ENCODE measurements at regions not wholly inside any gene's neighbourhood (a gene's known extent, or its start where the extent isn't known, plus 50 kb on each side); places are given as distances from the start of the nearest gene placed in this dataset.
A peak's percentile ranks its signal among the peaks of the same experiment; 100 is the strongest.

GRCh38 chr6:22643780-22644179 is 74.4 kb downstream of the HDGFL1 start:
- Mint-ChIP-seq H3K4me1 (peaks cover 4% of the 10 kb centered on the region), H3K27me3 (ENCODE audit: low read depth) (no peaks in the 10 kb centered on the region), H3K9me3 (no peaks in the 10 kb centered on the region), H3K4me3 (no peak overlapping the region), H3K27ac (ENCODE audit: unreplicated experiment) (peak overlapping the region; percentile 58), H3K36me3 (ENCODE audit: low read depth) (no peaks in the 10 kb centered on the region)
- no peak for DNase-seq (ENCODE audit: low read depth, low spot score)
- TF ChIP-seq CTCF (conservative IDR thresholded peaks at IDR 0.05): no peak

- H3K4me3 Mint-ChIP-seq: no peak overlapping the region
Measured at GRCh38 chr6:22647719-22648118, 78.4 kb downstream of the HDGFL1 start.

GRCh38 chr6:22651731-22652130 is 82.4 kb downstream of the HDGFL1 start:
- no peak for DNase-seq (ENCODE audit: low read depth, low spot score)
- H3K9me3 Mint-ChIP-seq: no peaks in the 10 kb centered on the region

More at GRCh38 chr6:22647719-22648118, 78.4 kb downstream of the HDGFL1 start:
- peaks cover 20% of the 10 kb centered on the region for H3K4me1 Mint-ChIP-seq
- no peak overlapping the region for H3K27ac Mint-ChIP-seq (ENCODE audit: unreplicated experiment)
- no peaks in the 10 kb centered on the region for H3K27me3 Mint-ChIP-seq (ENCODE audit: low read depth)
- no peak for TF ChIP-seq CTCF (conservative IDR thresholded peaks at IDR 0.05)
- no peaks in the 10 kb centered on the region for H3K9me3 Mint-ChIP-seq
- DNase-seq (ENCODE audit: low read depth, low spot score): no peak
- no peaks in the 10 kb centered on the region for H3K36me3 Mint-ChIP-seq (ENCODE audit: low read depth)

GRCh38 chr6:22653980-22654610 is 84.7 kb downstream of the HDGFL1 start:
- peaks cover 63% of the 10 kb centered on the region for H3K4me1 Mint-ChIP-seq
- no peak for TF ChIP-seq CTCF (conservative IDR thresholded peaks at IDR 0.05)
- H3K36me3 Mint-ChIP-seq (ENCODE audit: low read depth): no peaks in the 10 kb centered on the region
- no peaks in the 10 kb centered on the region for H3K9me3 Mint-ChIP-seq
- peak overlapping the region; percentile 22 for H3K4me3 Mint-ChIP-seq
- H3K27ac Mint-ChIP-seq (ENCODE audit: unreplicated experiment): peak overlapping the region; percentile 91
- DNase-seq (ENCODE audit: low read depth, low spot score): no peak
- no peaks in the 10 kb centered on the region for H3K27me3 Mint-ChIP-seq (ENCODE audit: low read depth)

More at GRCh38 chr6:22651731-22652130, 82.4 kb downstream of the HDGFL1 start:
- Mint-ChIP-seq H3K27ac (ENCODE audit: unreplicated experiment) (no peak overlapping the region), H3K4me3 (no peak overlapping the region), H3K36me3 (ENCODE audit: low read depth) (no peaks in the 10 kb centered on the region), H3K27me3 (ENCODE audit: low read depth) (no peaks in the 10 kb centered on the region), H3K4me1 (peaks cover 39% of the 10 kb centered on the region)
- TF ChIP-seq CTCF (conservative IDR thresholded peaks at IDR 0.05): no peak

- peaks cover 2% of the 10 kb centered on the region for H3K9me3 Mint-ChIP-seq
- TF ChIP-seq CTCF (conservative IDR thresholded peaks at IDR 0.05): no peak
- H3K4me1 Mint-ChIP-seq: peaks cover 67% of the 10 kb centered on the region
- H3K27me3 Mint-ChIP-seq (ENCODE audit: low read depth): no peaks in the 10 kb centered on the region
- DNase-seq (ENCODE audit: low read depth, low spot score): no peak
- peak overlapping the region; percentile 68 for H3K27ac Mint-ChIP-seq (ENCODE audit: unreplicated experiment)
- H3K4me3 Mint-ChIP-seq: no peak overlapping the region
- peaks cover 5% of the 10 kb centered on the region for H3K36me3 Mint-ChIP-seq (ENCODE audit: low read depth)
Measured at GRCh38 chr6:22656706-22657351, 87.5 kb downstream of the HDGFL1 start.
